Erythroblast (primary cell): ENCODE measurements at regions not wholly inside any gene's neighbourhood (a gene's known extent, or its start where the extent isn't known, plus 50 kb on each side); places are given as distances from the start of the nearest gene placed in this dataset.

Source experiments
- GATA1 ChIP-seq: IDR thresholded peaks from 2 replicates; pipeline ENCODE4 v1.6.1; 2011; ENCODE audit warnings: low read depth, mild to moderate bottlenecking, control low read depth, low read length, moderate library complexity
- POLR2A ChIP-seq: IDR thresholded peaks from 2 replicates; pipeline ENCODE4 v1.6.1; 2011; ENCODE audit warnings: mild to moderate bottlenecking, low read length

DNA sequence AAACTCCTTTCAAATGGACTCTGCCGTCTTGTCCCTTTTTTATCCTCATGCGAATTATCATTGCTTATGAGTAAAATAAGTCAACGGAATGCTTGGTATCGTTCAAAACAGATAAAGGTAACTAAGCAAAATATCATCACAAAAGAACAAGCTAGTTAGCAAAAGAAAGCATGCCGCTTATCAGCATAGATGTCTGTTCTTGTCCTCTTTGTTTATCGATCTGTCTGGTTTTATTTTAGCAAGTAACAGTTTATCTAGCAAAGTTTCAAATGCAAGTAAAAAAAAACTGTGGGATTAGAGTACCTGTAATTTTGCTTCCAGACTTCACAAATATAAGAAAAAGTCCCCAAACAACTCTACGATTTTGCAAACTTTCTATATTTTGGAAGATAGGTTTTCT, 561.5 kb downstream of the USP25 start:
- TF ChIP-seq POLR2A = no peak
- no peak for TF ChIP-seq GATA1
